ENCODE measurements at regions not wholly inside any gene's neighbourhood (a gene's known extent, or its start where the extent isn't known, plus 50 kb on each side); places are given as distances from the start of the nearest gene placed in this dataset.

DNA sequence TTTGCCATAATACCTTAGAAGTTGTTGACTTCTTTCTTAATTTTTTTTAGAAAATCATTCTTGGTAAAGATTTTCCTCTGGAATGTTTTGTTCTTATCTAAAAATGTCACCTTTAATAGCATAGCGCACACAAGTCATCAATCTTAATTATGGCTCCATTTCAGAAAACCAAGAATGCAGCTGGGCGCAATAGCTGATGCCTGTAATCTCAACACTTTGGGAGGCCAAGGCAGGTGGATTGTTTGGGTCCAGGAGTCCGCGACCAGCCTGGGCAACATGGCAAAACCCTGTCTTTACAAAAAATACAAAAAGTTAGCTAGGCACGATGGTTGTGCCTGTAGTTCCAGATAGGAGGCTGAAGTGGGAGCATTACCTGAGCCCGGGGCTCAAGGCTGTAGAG is 125.6 kb upstream of the EOMES start:
- TF ChIP-seq, protein P1, sequence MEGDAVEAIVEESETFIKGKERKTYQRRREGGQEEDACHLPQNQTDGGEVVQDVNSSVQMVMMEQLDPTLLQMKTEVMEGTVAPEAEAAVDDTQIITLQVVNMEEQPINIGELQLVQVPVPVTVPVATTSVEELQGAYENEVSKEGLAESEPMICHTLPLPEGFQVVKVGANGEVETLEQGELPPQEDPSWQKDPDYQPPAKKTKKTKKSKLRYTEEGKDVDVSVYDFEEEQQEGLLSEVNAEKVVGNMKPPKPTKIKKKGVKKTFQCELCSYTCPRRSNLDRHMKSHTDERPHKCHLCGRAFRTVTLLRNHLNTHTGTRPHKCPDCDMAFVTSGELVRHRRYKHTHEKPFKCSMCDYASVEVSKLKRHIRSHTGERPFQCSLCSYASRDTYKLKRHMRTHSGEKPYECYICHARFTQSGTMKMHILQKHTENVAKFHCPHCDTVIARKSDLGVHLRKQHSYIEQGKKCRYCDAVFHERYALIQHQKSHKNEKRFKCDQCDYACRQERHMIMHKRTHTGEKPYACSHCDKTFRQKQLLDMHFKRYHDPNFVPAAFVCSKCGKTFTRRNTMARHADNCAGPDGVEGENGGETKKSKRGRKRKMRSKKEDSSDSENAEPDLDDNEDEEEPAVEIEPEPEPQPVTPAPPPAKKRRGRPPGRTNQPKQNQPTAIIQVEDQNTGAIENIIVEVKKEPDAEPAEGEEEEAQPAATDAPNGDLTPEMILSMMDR (IDR thresholded peaks at IDR 0.05 in 8 of 11, conservative IDR thresholded peaks at IDR 0.05 in 3 of 11), result no peak
- TF ChIP-seq POLR2A (IDR thresholded peaks at IDR 0.05) (no peak), POLR2AphosphoS5 (IDR thresholded peaks at IDR 0.05) (no peak)
